H9 (cell line): ENCODE measurements at regions not wholly inside any gene's neighbourhood (a gene's known extent, or its start where the extent isn't known, plus 50 kb on each side); places are given as distances from the start of the nearest gene placed in this dataset.

Experiments
- DNase-seq: peaks from one replicate; pipeline ENCODE4 v3.0.0-alpha.2; 2017
- H2AFZ ChIP-seq: one replicate; pipeline ENCODE4 v1.6.1; 2013; ENCODE audit warnings: mild to moderate bottlenecking, low read length, control low read depth, moderate library complexity
- H2AK5ac ChIP-seq: 2 replicates; pipeline ENCODE4 v1.6.1; 2013; ENCODE audit warnings: low read length, control low read depth, mixed read lengths; ENCODE audit not compliant: insufficient read length
- H2BK120ac ChIP-seq: one replicate; pipeline ENCODE4 v1.6.1; 2013; ENCODE audit warnings: low read depth, mild to moderate bottlenecking, low read length, control low read depth, inconsistent platforms; ENCODE audit not compliant: poor library complexity, severe bottlenecking
- H2BK12ac ChIP-seq: 2 replicates; pipeline ENCODE4 v1.6.1; 2013; ENCODE audit warnings: low read length, control low read depth, mixed read lengths, low read depth; ENCODE audit not compliant: insufficient read length
- H2BK15ac ChIP-seq: 2 replicates; pipeline ENCODE4 v1.6.1; 2013; ENCODE audit warnings: low read depth, low read length, control low read depth
- H2BK20ac ChIP-seq: one replicate; pipeline ENCODE4 v1.6.1; 2013; ENCODE audit warnings: low read depth, mild to moderate bottlenecking, low read length, control low read depth, inconsistent platforms; ENCODE audit not compliant: poor library complexity, severe bottlenecking
- H2BK5ac ChIP-seq: 2 replicates; pipeline ENCODE4 v1.6.1; 2013; ENCODE audit warnings: low read length, control low read depth, mixed read lengths; ENCODE audit not compliant: insufficient read length
- H3K14ac ChIP-seq: 2 replicates; pipeline ENCODE4 v1.6.1; 2013; ENCODE audit warnings: low read length, control low read depth; ENCODE audit not compliant: insufficient read depth
- H3K18ac ChIP-seq: 2 replicates; pipeline ENCODE4 v1.6.1; 2013; ENCODE audit warnings: low read depth, mild to moderate bottlenecking, mixed read lengths, low read length, control low read depth; ENCODE audit not compliant: insufficient read length
- H3K23ac ChIP-seq: 2 replicates; pipeline ENCODE4 v1.6.1; 2013; ENCODE audit warnings: low read length, control low read depth, mixed read lengths, low read depth; ENCODE audit not compliant: insufficient read length
- H3K23me2 ChIP-seq: 2 replicates; pipeline ENCODE4 v1.6.1; 2013; ENCODE audit warnings: low read depth, mild to moderate bottlenecking, mixed read lengths, low read length, control low read depth; ENCODE audit not compliant: insufficient read length, poor library complexity, severe bottlenecking
- H3K27ac ChIP-seq: 2 replicates; pipeline ENCODE4 v1.5.1; 2013; ENCODE audit warnings: low read length, control low read depth, mixed read lengths, low read depth; ENCODE audit not compliant: insufficient read length
- H3K27me3 ChIP-seq: 2 replicates; pipeline ENCODE4 v1.6.1; 2013; ENCODE audit warnings: low read length, control low read depth, inconsistent platforms; ENCODE audit not compliant: insufficient read depth
- H3K4ac ChIP-seq: 2 replicates; pipeline ENCODE4 v1.6.1; 2013; ENCODE audit warnings: low read depth, mild to moderate bottlenecking, control low read depth, inconsistent platforms, low read length, moderate library complexity
- H3K4me1 ChIP-seq: 2 replicates; pipeline ENCODE4 v1.6.1; 2013; ENCODE audit warnings: low read length, control low read depth, inconsistent platforms; ENCODE audit not compliant: insufficient read depth
- H3K4me2 ChIP-seq: 2 replicates; pipeline ENCODE4 v1.6.1; 2013; ENCODE audit warnings: low read length, control low read depth, mixed read lengths; ENCODE audit not compliant: insufficient read length, insufficient read depth
- H3K56ac ChIP-seq: 2 replicates; pipeline ENCODE4 v1.6.1; 2013; ENCODE audit warnings: low read depth, mild to moderate bottlenecking, mixed read lengths, low read length, control low read depth; ENCODE audit not compliant: insufficient read length
- H3K79me1 ChIP-seq: 2 replicates; pipeline ENCODE4 v1.6.1; 2013; ENCODE audit warnings: low read depth, mild to moderate bottlenecking, moderate library complexity, low read length, control low read depth, inconsistent platforms; ENCODE audit not compliant: insufficient read depth, poor library complexity, severe bottlenecking
- H3K79me2 ChIP-seq: 2 replicates; pipeline ENCODE4 v1.6.1; 2013; ENCODE audit warnings: low read length, control low read depth, inconsistent platforms; ENCODE audit not compliant: insufficient read depth
- H3K9ac ChIP-seq: 2 replicates; pipeline ENCODE4 v1.6.1; 2013; ENCODE audit warnings: low read length, control low read depth, mixed read lengths; ENCODE audit not compliant: insufficient read length; ENCODE audit errors: extremely low read depth
- H3K9me3 ChIP-seq: one replicate; pipeline ENCODE4 v1.6.1; 2013; ENCODE audit warnings: low read depth, low read length, inconsistent platforms; ENCODE audit not compliant: control insufficient read depth
- H3T11ph ChIP-seq: one replicate; pipeline ENCODE4 v1.6.1; 2013; ENCODE audit warnings: mild to moderate bottlenecking, low read length, control low read depth, inconsistent platforms
- H4K20me1 ChIP-seq: one replicate; pipeline ENCODE4 v1.6.1; 2013; ENCODE audit not compliant: control insufficient read depth, insufficient read length, insufficient read depth
- H4K5ac ChIP-seq: 2 replicates; pipeline ENCODE4 v1.6.1; 2013; ENCODE audit warnings: low read depth, mild to moderate bottlenecking, mixed read lengths, low read length, control low read depth; ENCODE audit not compliant: insufficient read length
- H4K8ac ChIP-seq: replicated peaks from 2 replicates; pipeline ENCODE4 v1.6.1; 2013; ENCODE audit warnings: low read length, control low read depth, mixed read lengths, low read depth; ENCODE audit not compliant: insufficient read length
- H4K91ac ChIP-seq: 2 replicates; pipeline ENCODE4 v1.6.1; 2013; ENCODE audit warnings: low read depth, mild to moderate bottlenecking, moderate library complexity, mixed read lengths, low read length, control low read depth; ENCODE audit not compliant: insufficient read length
- H3K27ac Mint-ChIP-seq, 3 experiments: 2 replicates in 2 of 3; 3 replicates in 1 of 3; pipeline ENCODE4 v1.8.0; 2020 to 2021; ENCODE audit warnings: mixed read lengths in 3 of 3, mild to moderate bottlenecking in 1 of 3, moderate library complexity in 1 of 3
- H3K27me3 Mint-ChIP-seq: 2 replicates; pipeline ENCODE4 v1.8.0; 2021; ENCODE audit warnings: low read depth, mild to moderate bottlenecking, moderate library complexity, mixed read lengths
- H3K36me3 Mint-ChIP-seq, 3 experiments: 2 replicates in 2 of 3; 3 replicates in 1 of 3; pipeline ENCODE4 v1.8.0; 2020 to 2021; ENCODE audit warnings: low read depth in 3 of 3, mixed read lengths in 3 of 3; ENCODE audit not compliant: insufficient read depth in 1 of 3
- H3K4me1 Mint-ChIP-seq, 2 experiments: 2 replicates each; pipeline ENCODE4 v1.8.0; 2020; ENCODE audit warnings: mixed read lengths in 2 of 2
- H3K4me3 Mint-ChIP-seq, 2 experiments: 2 replicates in 1 of 2; 3 replicates in 1 of 2; pipeline ENCODE4 v1.8.0; 2020 to 2021; ENCODE audit warnings: mild to moderate bottlenecking in 2 of 2, mixed read lengths in 2 of 2, moderate library complexity in 1 of 2
- H3K9me3 Mint-ChIP-seq, 2 experiments: 2 replicates in 1 of 2; 3 replicates in 1 of 2; pipeline ENCODE4 v1.8.0; 2020; ENCODE audit warnings: mild to moderate bottlenecking in 2 of 2, mixed read lengths in 2 of 2, moderate library complexity in 1 of 2
- CTCF ChIP-seq: fragments of 200-600 bp; sonication (generic); conservative IDR thresholded peaks from 3 replicates; pipeline ENCODE4 v1.8.0; 2021; ENCODE audit warnings: antibody characterized with exemption, mild to moderate bottlenecking
- WGBS: extraction: QIAGEN DNeasy Blood & Tissue Kit; methylation state at CpG from one replicate; pipeline ENCODE4 v1.1.7; 2013; ENCODE audit warnings: missing lambda C conversion rate, low lambda C conversion rate, mixed read lengths; ENCODE audit not compliant: insufficient read length; ENCODE audit errors: extremely low coverage; 5-methylcytosine and 5-hydroxymethylcytosine counted together

GRCh38 chrX:10813761-10814160 is 193.4 kb upstream of the MID1 start:
- Histone ChIP-seq H2BK20ac (no peak overlapping the region), H4K8ac (no peak overlapping the region), H4K91ac (no peak overlapping the region), H3K4me1 (no peaks in the 10 kb centered on the region), H3K23me2 (no peaks in the 10 kb centered on the region), H3K4ac (no peak overlapping the region), H3K4me2 (no peak overlapping the region), H3K14ac (no peak overlapping the region), H2BK15ac (no peak overlapping the region), H3K79me2 (no peaks in the 10 kb centered on the region), H2AK5ac (no peak overlapping the region), H3K18ac (no peak overlapping the region), H3K9me3 (no peaks in the 10 kb centered on the region), H4K5ac (no peak overlapping the region), H3K56ac (no peak overlapping the region), H2AFZ (no peak overlapping the region), H3K27me3 (no peaks in the 10 kb centered on the region), H3T11ph (no peak overlapping the region), H3K79me1 (no peaks in the 10 kb centered on the region), H4K20me1 (no peaks in the 10 kb centered on the region), H2BK5ac (no peak overlapping the region), H2BK120ac (no peak overlapping the region), H3K9ac (no peak overlapping the region), H3K27ac (no peak overlapping the region), H2BK12ac (no peak overlapping the region), H3K23ac (no peak overlapping the region)
- H3K36me3 Mint-ChIP-seq, result no peaks in the 10 kb centered on the region
- H3K4me1 Mint-ChIP-seq, result no peaks in the 10 kb centered on the region
- no peak for TF ChIP-seq CTCF
- no peak overlapping the region for H3K27ac Mint-ChIP-seq
- no peak overlapping the region for H3K4me3 Mint-ChIP-seq
- H3K9me3 Mint-ChIP-seq, result peaks cover 22 to 33% of the 10 kb centered on the region in 2 experiments
- no peak for DNase-seq
- H3K27me3 Mint-ChIP-seq, result no peaks in the 10 kb centered on the region
- no CpG with 5 or more reads among the region's 2 CpGs for WGBS
